ENCODE measurements at regions not wholly inside any gene's neighbourhood (a gene's known extent, or its start where the extent isn't known, plus 50 kb on each side); places are given as distances from the start of the nearest gene placed in this dataset.
"Not testable (repeated sequence)": the region's sequence is repeated elsewhere in the genome, so short reads cannot be mapped to it uniquely, and the experiment has no call there.

DNA sequence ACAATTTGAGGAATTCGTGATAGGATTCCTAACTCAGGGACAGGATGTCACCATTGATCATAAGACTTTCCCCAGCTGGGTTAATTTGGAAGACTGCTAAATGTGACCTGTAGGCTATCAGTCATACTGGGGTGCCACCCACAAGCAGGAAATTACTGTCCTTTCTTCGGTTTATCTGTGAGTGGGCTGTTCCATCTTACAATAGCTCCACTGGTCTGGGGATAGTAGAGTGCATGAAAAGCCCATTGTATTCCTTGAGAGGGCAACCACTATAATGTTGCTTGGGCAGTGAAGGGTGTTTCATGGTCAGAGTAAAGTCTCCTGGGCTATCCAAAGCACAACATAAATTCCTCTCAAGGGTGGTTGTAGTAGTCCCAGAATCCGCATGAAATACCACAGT is 1523.0 kb upstream of the B3GALT2 start:
- no peak for DNase-seq (ENCODE audit: low read depth in 2 of 2)

DNA sequence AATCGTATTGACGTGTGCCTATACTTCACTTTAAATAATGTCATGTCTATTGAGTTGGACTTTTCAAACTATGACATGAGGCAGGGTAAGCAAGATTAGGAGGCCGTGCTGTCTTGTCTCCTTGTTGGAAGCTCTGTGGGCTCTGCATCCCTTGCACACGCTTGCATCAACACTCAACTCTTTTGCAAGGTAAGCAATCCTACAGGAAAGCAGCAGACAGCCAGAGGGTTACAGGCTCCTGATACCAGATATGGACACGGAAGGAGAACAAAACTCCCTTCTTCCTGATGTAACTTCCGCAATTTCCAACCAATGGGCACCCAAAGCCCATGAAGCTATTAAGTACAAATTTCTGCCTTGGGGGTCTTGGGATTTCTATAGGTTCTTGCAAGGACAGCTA is 1520.7 kb upstream of the B3GALT2 start:
- no peak for DNase-seq (ENCODE audit: low read depth in 2 of 2)

DNA sequence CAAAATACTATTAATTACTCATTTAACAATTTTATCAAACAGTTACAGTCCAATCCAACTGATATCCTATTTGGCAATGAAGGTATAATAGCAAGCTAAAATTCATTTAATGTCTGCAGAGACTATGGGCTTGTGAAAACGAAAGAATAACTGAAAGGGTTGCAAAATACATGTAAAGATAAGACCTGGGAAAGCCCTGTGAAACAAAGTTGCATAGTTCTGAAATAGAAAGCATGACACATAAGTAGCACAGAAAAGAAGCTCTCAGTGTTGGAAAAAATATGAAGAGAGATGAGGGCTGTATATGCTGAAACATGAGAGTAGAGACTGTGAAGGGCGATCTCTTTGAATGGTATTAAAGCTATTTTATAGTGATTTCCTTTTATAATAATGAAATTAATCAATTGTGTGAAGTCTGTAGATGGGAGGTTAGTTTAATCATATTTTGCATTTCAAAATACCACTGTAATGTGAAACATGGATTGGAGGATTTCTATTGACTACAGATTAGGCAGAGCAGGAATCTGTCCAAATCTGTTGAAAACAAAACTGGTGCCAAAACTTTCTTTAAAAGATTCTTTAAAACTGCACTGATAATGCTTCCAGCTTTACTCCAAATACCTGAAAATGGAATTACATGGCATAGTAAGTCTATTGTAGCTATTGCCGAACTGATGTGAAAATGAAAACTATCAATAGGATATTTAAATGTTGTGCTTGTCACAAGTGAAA is 1518.9 kb upstream of the B3GALT2 start:
- DNase-seq (ENCODE audit: low read depth in 2 of 2) = no peak

DNA sequence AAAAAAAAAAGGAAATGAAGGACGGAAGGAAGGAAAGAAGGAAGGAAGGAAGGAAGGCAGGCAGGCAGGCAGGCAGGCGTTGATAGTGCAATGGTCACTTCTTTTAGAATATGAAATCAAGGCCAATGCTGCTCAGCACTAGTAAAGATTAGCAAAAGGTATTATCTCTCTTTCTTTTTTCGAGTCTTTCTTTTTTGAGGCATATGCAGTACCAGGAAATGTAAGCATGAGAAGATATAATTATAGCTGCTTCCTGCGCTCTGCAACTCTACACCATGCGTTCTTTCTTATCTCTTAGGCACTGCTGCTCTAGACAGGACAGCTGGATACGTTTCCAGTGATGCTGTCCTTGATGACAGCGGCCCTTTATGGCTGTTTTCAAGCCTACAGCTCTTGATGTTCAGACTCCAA is 1512.5 kb upstream of the B3GALT2 start:
- no peak for DNase-seq (ENCODE audit: low read depth in 2 of 2)

DNA sequence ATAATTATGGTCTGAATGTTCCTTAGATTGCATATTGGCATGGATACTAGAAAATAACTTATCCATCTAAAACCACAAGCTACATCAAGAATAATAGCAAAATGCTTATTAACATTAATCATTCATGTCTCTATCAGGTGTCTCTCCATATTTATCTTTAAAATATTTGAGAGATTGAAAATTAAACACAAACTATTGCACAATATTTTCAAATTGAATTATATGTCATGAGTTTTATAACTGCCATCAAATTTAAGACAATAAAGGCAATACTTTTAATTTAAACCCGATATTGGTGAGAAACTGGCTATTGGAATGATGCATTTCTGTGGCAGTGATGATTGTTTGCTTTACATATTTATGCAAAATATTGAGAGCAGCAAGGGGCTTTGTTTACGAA is 1506.8 kb upstream of the B3GALT2 start:
- DNase-seq (ENCODE audit: low read depth in 2 of 2) = no peak

DNA sequence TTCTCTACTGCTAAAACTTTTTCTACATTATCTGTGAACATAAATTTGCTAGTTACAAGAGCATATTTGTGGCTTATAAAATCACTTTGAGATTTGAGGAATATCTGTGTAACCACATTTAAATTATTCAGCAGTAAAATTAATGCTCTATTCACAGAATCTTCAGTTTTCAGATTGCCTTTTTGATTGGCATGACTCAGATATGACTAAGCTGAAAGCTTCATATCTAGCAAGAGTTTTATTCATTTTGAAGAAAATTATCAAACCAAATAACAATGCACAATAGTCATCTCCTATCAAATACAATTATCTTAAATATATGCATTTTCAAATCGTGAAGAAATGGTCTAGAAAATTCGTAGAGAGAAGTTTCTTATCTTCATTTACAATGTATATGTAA is 1498.2 kb upstream of the B3GALT2 start:
- DNase-seq (ENCODE audit: low read depth in 2 of 2) = no peak

DNA sequence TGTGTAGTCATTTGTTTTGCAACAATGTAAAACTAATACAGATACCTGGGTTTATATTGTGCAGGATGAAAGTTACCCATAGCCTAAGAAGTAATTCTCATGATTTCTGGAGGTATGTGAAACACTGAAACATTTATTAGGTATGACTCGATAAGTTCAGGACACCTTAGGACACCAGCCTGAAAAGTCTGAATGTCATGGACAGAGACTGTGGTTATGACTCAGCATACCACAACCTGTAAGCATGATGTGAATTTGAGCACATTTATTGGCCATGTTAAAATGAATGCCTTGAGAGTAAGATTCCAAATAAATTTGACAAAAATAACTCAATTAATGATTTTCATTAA is 1471.7 kb upstream of the B3GALT2 start:
- DNase-seq (ENCODE audit: low read depth in 2 of 2) = no peak

DNA sequence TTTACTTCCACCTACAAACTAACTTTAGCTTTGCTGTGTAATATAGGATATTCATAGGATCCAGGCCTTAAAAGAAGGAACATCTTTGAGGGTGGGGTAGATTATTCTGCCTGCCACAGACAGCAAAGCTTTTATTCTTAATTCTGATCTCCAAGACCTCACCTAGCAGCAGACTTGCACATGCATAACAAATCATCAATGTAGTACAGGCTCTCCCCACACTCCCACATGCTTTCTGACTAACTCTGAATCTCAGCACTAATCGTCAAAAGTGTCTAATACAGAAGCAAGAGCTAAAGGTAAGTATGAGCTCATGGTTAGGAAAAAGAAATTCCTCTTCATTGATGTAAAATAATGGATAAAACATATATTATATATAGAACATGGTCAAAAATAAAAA is 1468.5 kb upstream of the B3GALT2 start:
- no peak for DNase-seq (ENCODE audit: low read depth in 2 of 2)

DNA sequence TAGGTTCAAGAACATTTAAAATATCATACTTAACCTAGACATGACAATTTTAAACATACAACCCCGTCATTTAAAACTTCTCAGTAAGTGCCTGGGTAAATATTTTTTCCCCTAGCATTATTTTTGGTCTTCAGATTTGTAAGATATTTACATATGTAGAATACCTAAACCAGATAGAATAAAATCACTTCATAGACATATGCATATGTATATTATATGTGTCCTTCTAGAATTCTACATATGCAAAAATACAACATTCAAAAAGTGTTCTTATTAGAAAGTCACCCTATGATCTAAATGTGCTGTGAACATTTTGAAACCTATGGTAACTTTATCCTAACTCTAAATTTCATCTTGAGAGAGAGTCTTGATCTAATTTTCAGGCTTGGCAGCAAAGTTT is 1467.0 kb upstream of the B3GALT2 start:
- no peak for DNase-seq (ENCODE audit: low read depth in 2 of 2)

DNA sequence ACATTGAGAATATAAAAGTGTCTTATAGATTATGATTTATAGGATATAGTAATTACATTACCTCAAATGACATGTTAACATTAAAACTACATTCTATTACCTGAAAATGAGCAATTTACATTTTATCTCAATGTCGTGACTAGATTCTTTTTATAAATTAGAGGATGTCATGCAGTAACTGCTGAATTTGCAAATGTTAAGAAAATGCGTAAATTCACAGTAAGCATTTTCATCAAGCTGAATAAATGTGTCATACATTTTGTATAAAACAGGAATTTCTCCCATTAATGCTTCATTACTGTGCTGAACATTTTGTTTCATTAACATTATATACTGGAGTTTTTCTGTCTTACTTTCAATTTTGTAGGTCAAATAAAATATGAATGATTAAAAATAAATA is 1460.7 kb upstream of the B3GALT2 start:
- no peak for DNase-seq (ENCODE audit: low read depth in 2 of 2)

DNA sequence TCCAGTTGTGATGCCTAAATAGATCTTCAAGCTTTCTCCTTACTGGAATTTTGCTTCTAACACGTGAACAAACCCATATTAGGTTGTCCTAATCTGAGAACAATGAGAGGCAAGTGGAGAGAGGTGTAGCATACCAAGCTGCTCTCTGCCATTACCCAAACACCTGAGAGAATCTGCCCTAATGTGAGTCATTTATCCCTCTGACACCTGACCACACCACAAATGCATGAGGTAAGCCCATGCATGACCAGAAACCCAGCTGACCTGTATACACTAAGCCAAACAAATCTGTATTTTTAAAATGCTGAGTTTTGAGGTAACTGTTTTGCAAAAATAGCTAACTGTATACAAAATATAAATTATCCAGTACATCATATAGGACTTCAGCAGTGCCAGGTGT is 1458.1 kb upstream of the B3GALT2 start:
- DNase-seq (ENCODE audit: low read depth in 2 of 2) = no peak

DNA sequence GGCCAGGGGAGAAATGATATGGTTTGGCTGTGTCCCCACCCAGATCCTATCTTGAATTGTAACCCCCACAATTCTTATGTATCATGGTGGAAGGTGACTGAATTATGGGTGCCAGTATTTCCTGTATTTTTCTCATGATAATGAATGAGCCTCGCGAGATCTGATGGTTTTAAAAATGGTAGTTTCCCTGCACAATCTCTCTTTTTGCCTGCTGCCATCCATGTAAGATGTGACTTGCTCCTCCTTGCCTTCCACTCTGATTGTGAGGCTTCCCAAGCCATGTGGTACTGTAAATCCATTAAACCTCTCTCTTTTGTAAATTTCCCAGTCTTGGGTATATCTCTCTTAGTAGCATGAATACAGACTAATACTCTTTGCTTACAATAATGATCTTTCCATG is 1453.9 kb upstream of the B3GALT2 start:
- DNase-seq (ENCODE audit: low read depth in 2 of 2) = no peak

DNA sequence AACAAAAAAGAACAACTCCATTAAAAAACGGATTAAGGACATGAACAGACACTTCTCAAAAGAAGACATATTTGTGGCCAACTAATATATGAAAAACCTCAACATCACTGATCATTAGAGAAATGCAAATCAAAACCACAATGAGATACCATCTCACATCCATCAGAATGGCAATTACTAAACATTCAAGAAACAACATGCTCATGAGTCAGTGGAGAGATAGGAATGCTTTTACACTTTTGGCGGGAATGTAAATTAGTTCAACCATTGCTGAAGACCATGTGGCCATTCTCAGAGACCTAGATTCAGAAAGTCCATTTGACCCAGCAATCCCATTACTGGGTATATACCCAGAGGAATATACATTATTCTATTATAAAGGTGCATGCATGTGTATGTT is 1442.6 kb upstream of the B3GALT2 start:
- no peak for DNase-seq (ENCODE audit: low read depth in 2 of 2)

DNA sequence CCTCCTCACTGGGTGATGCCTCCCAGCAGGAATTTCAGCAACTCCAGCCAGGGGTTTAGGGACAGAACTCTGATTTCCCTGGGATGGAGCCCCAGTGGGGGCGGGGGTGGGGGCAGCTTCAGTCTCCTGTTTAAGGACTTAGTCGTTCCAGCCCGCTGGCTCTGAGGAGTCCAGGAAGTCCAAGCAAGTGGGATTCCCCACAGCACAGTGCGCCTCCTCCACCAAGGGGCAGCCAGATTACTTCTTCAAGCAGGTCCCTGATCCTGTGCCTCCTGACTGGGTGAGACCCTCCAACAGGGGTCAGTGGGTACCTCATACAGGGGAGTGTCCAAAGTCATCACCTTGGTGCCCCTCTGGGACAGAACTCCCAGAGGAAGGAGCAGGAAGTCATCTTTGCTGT is 1438.4 kb upstream of the B3GALT2 start:
- no peak for DNase-seq (ENCODE audit: low read depth in 2 of 2)

DNA sequence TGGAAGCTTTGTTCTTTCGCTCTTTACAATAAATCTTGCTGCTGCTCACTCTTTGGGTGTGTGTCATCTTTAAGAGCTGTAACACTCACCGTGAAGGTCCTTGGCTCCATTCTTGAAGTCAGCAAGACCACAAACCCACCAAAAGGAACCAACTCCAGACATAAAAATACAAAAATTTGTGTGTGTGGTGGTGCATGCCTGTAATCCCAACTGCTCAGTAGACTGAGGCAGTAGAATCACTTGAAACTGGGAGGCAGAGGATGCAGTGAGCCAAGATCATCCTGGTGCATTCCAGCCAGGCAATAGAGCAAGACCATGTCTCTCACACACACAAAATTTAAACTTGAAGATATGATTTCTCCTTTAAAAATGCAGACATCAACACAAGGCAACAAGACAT is 1431.7 kb upstream of the B3GALT2 start:
- DNase-seq (ENCODE audit: low read depth in 2 of 2) = no peak

DNA sequence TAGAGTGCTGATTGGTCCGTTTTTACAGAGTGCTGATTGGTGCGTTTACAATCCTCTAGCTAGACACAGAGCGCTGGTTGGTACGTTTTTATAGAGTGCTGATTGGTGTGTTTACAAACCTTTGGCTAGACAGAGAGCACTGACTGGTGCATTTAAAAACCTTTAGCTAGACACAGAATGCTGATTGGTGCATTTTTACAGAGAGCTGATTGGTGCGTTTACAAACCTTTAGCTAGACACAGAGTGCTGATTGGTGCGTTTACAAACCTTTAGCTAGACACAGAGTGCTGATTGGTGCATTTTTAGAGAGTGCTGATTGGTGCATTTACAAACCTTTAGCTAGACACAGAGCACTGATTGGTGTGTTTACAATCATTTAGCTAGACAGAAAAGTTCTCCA is 1430.9 kb upstream of the B3GALT2 start:
- DNase-seq (ENCODE audit: low read depth in 2 of 2) = not testable (repeated sequence)

DNA sequence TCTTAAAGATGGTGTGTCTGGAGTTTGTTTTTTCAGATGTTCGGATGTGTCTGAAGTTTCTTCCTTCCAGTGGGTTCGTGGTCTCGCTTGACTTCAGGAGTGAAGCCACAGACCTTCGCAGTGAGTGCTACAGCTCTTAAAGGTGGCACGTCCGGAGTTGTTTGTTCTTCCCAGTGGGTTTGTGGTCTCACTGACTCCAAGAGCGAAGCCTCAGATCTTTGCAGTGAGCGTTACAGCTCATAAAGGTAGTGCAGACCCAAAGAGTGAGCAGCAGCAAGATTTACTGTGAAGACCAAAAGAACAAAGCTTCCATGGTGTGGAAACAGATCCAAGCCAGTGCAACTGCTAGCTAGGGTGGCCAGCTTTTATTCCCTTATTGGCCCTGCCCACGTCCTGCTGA is 1430.4 kb upstream of the B3GALT2 start:
- DNase-seq (ENCODE audit: low read depth in 2 of 2) = no peak

DNA sequence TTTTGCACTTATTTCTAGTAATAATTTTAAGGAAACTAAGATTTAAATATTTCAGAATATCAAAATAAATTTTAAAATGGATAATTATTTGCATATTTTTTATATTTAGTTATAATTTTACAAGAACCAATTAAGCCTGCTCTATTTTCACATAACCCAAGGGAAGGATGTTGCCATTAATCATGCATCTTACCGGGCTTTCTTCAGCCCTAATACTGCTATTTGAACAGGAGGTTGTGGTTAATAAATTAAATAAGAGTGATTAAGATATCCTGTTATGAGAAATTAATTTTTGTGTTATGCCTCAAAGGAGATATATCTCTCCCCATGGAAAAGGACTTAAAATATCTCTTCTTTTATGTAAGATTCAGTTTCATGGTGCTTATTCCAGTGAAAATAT is 1415.8 kb upstream of the B3GALT2 start:
- no peak for DNase-seq (ENCODE audit: low read depth in 2 of 2)

DNA sequence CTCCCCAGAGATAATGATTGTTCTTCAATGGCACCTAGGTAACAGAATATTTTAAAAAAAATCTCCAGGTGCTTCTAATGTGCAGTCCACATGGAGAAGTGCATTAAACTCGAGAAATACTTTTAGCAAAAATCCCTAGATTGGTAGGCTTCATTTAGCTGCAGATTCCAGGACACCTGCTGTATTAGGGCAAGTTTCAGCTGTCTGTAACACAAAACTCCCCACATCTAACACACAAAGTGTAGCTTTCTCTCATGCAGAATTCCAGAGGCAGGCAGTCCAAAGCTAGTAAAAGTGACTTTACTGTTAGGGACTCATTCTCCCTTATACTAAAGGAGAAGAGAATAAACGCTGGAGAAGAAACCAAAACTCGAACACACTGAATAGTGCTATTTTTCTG is 1414.3 kb upstream of the B3GALT2 start:
- DNase-seq (ENCODE audit: low read depth in 2 of 2) = no peak

DNA sequence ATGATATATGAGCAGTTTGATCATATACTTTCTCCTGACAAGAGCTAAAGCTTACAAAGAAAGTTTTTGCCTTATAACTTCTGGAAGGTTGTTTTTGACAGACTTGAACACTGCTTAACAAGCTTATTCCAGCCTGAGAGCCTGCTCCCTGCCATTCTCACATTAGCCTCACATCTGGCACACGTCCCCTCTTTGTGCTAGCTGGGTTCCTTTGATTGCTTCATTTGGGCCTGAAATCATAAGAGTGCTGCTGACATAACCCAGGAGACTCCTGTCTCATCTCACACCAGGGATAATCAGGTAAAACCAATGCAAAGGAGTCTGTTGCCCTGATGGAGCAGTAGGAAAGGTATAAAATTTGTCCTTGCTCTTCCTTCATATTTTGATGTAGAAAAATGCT is 1411.7 kb upstream of the B3GALT2 start:
- no peak for DNase-seq (ENCODE audit: low read depth in 2 of 2)

DNA sequence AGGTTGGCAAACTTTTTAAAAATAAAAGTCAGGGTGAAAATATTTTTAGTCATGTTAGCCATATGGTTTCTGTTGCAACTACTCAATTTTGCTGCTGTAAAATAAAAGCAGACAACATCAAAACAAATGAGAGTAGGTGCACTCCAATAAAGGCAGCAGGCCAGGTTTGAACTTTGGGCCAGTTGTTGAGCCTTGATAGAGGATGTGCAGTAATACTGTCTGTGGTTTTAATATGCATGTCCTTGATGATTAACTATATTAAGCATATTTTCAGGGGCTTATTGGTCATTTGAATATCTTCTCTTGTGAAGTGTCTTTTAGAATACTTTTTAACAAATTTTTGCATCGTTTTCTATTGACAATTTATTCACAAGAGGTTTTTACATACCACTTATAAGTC is 1399.9 kb upstream of the B3GALT2 start:
- no peak for DNase-seq (ENCODE audit: low read depth in 2 of 2)

DNA sequence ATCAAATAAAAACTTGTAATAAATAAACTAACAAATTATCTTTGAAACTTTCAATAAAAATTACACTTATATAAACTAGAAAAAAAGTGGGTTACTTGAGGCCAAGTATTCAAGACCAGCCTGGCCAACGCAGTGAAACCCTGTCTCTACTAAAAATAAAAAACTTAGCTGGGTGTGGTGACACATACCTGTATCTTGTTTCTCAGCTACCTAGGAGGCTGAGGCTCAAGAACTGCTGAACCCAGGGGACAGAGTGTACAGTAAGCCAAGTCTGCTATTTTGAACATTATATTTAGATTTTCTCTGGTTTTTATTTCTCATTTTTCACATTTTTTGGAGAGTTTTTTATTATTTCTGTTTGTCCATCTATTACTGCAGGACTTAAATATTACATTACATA is 1397.6 kb upstream of the B3GALT2 start:
- DNase-seq (ENCODE audit: low read depth in 2 of 2) = no peak

DNA sequence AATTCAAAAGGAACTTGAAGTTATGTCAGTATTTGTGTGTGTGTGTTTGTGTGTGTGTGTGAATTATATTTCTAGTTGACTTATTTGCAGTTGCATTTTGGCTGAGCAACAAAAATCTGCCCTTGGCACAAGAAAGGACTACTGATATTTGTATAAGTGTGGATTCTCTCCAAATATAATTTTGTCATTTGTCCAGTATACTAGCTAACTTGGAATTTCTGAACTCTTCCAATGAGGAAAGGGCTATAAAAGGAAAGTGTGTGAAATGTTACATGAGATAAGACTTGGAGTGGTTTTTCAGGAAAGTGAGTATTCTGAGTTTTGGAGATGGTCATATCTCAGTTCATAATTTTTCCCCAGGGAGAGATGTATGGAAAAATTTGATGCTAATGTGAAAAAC is 1384.1 kb upstream of the B3GALT2 start:
- no peak for DNase-seq (ENCODE audit: low read depth in 2 of 2)

DNA sequence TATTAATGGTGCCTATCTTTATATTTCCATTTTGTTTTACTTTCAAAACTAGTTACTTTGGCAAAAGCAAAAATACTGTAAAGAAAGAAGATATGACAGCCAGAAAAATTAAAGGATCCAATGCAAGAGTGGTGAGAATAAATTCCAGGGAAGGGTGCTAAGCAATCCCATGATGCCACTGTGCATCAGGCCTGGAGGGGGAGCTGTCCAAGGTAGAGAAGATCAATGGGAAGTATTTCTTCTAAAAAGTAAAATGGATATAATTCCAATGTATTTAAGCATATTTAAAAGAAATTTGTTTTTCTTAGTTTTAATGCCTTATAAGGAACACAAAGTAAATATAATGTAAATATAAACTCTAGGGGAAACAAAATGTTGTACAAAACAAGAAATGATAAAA is 1382.2 kb upstream of the B3GALT2 start:
- no peak for DNase-seq (ENCODE audit: low read depth in 2 of 2)

DNA sequence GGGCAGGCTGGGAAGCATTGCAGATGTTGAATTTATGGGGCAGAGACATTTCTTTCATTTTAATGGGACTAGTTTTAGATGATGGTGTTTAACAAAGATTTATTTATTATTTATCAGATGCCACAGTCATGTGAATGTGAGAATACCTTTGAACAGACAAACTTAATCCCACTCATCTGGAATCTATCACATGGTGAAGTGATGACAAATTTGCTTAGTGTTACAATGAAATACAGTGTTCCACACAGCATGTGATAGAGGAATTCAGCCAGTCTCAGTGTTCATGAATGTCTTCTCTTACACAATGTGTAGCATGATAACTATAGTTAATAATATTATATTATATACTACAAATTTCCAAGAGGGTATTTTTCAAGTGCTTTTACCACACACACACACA is 1361.7 kb upstream of the B3GALT2 start:
- no peak for DNase-seq (ENCODE audit: low read depth in 2 of 2)

Measured in stimulated activated CD8-positive, alpha-beta memory T cell treated with anti-CD3 and anti-CD28 coated beads, Interleukin-15, amount 100 ng/mL, for 48 hours (primary cell).